ENCODE measurements at regions not wholly inside any gene's neighbourhood (a gene's known extent, or its start where the extent isn't known, plus 50 kb on each side); places are given as distances from the start of the nearest gene placed in this dataset.
"Not testable (repeated sequence)": the region's sequence is repeated elsewhere in the genome, so short reads cannot be mapped to it uniquely, and the experiment has no call there.

GRCh38 chr9:38518826-38519225, 94.6 kb upstream of the IGFBPL1 start:
- DNase-seq, result no peak

- DNase-seq, result peak; percentile 4
Measured at GRCh38 chr9:38516273-38516672, 92.0 kb upstream of the IGFBPL1 start.

- DNase-seq, result not testable (repeated sequence)
Measured at GRCh38 chr9:38515055-38515454, 90.8 kb upstream of the IGFBPL1 start.

- DNase-seq, result not testable (repeated sequence)
Measured at GRCh38 chr9:38510340-38510739, 86.1 kb upstream of the IGFBPL1 start.

GRCh38 chr9:38507587-38507986, 83.3 kb upstream of the IGFBPL1 start:
- DNase-seq, result no peak

- DNase-seq, result not testable (repeated sequence)
Measured at GRCh38 chr9:38500171-38500570, 75.9 kb upstream of the IGFBPL1 start.

GRCh38 chr9:38498551-38498950, 74.3 kb upstream of the IGFBPL1 start:
- not testable (repeated sequence) for DNase-seq

GRCh38 chr9:38489057-38489456, 64.8 kb upstream of the IGFBPL1 start:
- DNase-seq, result no peak

GRCh38 chr9:38488156-38488698, 64.0 kb upstream of the IGFBPL1 start:
- no peak for DNase-seq

GRCh38 chr9:38487418-38488155, 63.3 kb upstream of the IGFBPL1 start:
- not testable (repeated sequence) for DNase-seq

GRCh38 chr9:38486837-38487236, 62.6 kb upstream of the IGFBPL1 start:
- DNase-seq, result no peak

- no peak for DNase-seq
Measured at GRCh38 chr9:38486056-38486615, 61.9 kb upstream of the IGFBPL1 start.

- DNase-seq, result not testable (repeated sequence)
Measured at GRCh38 chr9:38484076-38484665, 59.9 kb upstream of the IGFBPL1 start.

GRCh38 chr9:38482918-38483592, 58.8 kb upstream of the IGFBPL1 start:
- no peak for DNase-seq

GRCh38 chr9:38478211-38478610, 54.0 kb upstream of the IGFBPL1 start:
- DNase-seq, result no peak

GRCh38 chr9:38474476-38474875, 50.2 kb upstream of the IGFBPL1 start:
- not testable (repeated sequence) for DNase-seq

Measured in CD4-positive, alpha-beta T cell treated with Interleukin-21 for 1 hour (primary cell).